Loucy (cell line): ENCODE measurements at regions not wholly inside any gene's neighbourhood (a gene's known extent, or its start where the extent isn't known, plus 50 kb on each side); places are given as distances from the start of the nearest gene placed in this dataset.

Experiments
- H2AFZ ChIP-seq: fragments of 200-600 bp; sonication (generic); 2 replicates; pipeline ENCODE4 v1.6.0; 2016; ENCODE audit warnings: antibody characterized with exemption, mild to moderate bottlenecking, low read length, moderate library complexity
- H3F3A ChIP-seq: fragments of 200-600 bp; 2 replicates; pipeline ENCODE4 v1.6.0; 2016; ENCODE audit warnings: antibody characterized with exemption, low read depth, mild to moderate bottlenecking
- H3K27me3 ChIP-seq: fragments of 200-600 bp; sonication (generic); 2 replicates; pipeline ENCODE4 v1.6.1; 2014; ENCODE audit warnings: low read length, mild to moderate bottlenecking; ENCODE audit not compliant: insufficient read depth, poor library complexity, severe bottlenecking
- H3K36me3 ChIP-seq: fragments of 200-600 bp; sonication (generic); 2 replicates; pipeline ENCODE4 v1.6.1; 2016; ENCODE audit warnings: low read length; ENCODE audit not compliant: insufficient read depth
- H3K4me1 ChIP-seq: fragments of 200-600 bp; sonication (generic); 2 replicates; pipeline ENCODE4 v1.5.1; 2014; ENCODE audit warnings: low read length, mild to moderate bottlenecking; ENCODE audit not compliant: insufficient read depth, poor library complexity, severe bottlenecking
- H3K4me2 ChIP-seq: fragments of 200-600 bp; sonication (generic); 2 replicates; pipeline ENCODE4 v1.6.0; 2014; ENCODE audit warnings: antibody characterized with exemption, low read length, low read depth, mild to moderate bottlenecking; ENCODE audit not compliant: poor library complexity, severe bottlenecking
- H3K4me3 ChIP-seq: fragments of 200-600 bp; sonication (generic); 2 replicates; pipeline ENCODE4 v1.5.1; 2014; ENCODE audit warnings: low read length, mild to moderate bottlenecking, mixed read lengths; ENCODE audit not compliant: poor library complexity, severe bottlenecking
- H3K79me2 ChIP-seq: fragments of 200-600 bp; sonication (generic); 2 replicates; pipeline ENCODE4 v1.6.1; 2014; ENCODE audit warnings: low read length; ENCODE audit not compliant: insufficient read depth
- H3K9ac ChIP-seq: fragments of 200-600 bp; sonication (generic); 2 replicates; pipeline ENCODE4 v1.6.0; 2014; ENCODE audit warnings: mild to moderate bottlenecking, low read depth, low read length, moderate library complexity; ENCODE audit not compliant: poor library complexity, severe bottlenecking
- H3K9me2 ChIP-seq: fragments of 200-600 bp; sonication (generic); replicated peaks from 2 replicates; pipeline ENCODE4 v1.6.1; 2016; ENCODE audit warnings: low read depth, low read length, mixed read lengths
- H3K9me3 ChIP-seq: fragments of 200-600 bp; sonication (generic); 2 replicates; pipeline ENCODE4 v1.6.1; 2014; ENCODE audit warnings: mild to moderate bottlenecking, antibody characterized with exemption, low read length, low read depth; ENCODE audit not compliant: insufficient read depth
- H4K20me1 ChIP-seq: fragments of 200-600 bp; sonication (generic); 2 replicates; pipeline ENCODE4 v1.6.0; 2014; ENCODE audit warnings: antibody characterized with exemption, low read length, mild to moderate bottlenecking; ENCODE audit not compliant: insufficient read depth, poor library complexity, severe bottlenecking
- EZH2phosphoT487 ChIP-seq: fragments of 200-600 bp; IDR thresholded peaks from 2 replicates; pipeline ENCODE4 v1.6.1; 2018; ENCODE audit warnings: antibody characterized with exemption, mild to moderate bottlenecking, moderate library complexity, borderline replicate concordance
- TF ChIP-seq, protein P1 (sequence below): fragments of 200-600 bp; sonication (generic); conservative IDR thresholded peaks from 2 replicates; pipeline ENCODE4 v1.5.1; 2014; ENCODE audit warnings: mild to moderate bottlenecking, antibody characterized with exemption, low read length

DNA sequence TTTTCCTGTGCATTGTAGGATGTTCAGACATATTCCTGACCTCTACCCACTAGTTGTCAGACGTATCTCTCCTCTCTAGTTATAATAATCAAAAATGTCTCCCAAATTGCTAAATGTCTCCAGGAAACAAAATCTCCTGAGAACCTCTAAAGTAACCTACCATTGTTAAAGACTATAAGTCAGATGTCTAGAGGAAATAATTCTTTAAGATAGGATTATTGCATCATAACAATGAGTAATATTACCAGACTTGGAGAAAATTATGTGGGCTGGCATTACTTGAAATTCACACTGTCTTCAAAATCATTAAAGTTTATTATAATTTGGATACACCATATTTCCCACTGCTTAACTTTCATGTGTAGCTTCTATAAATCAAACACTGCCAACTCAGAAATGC, 643.0 kb upstream of the ADGRL2 start:
- H3K9me3 ChIP-seq, result no peaks in the 10 kb centered on the region
- H3K9ac ChIP-seq, result no peak overlapping the region
- no peak for TF ChIP-seq EZH2phosphoT487
- TF ChIP-seq, protein P1, sequence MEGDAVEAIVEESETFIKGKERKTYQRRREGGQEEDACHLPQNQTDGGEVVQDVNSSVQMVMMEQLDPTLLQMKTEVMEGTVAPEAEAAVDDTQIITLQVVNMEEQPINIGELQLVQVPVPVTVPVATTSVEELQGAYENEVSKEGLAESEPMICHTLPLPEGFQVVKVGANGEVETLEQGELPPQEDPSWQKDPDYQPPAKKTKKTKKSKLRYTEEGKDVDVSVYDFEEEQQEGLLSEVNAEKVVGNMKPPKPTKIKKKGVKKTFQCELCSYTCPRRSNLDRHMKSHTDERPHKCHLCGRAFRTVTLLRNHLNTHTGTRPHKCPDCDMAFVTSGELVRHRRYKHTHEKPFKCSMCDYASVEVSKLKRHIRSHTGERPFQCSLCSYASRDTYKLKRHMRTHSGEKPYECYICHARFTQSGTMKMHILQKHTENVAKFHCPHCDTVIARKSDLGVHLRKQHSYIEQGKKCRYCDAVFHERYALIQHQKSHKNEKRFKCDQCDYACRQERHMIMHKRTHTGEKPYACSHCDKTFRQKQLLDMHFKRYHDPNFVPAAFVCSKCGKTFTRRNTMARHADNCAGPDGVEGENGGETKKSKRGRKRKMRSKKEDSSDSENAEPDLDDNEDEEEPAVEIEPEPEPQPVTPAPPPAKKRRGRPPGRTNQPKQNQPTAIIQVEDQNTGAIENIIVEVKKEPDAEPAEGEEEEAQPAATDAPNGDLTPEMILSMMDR, result no peak
- H4K20me1 ChIP-seq, result no peaks in the 10 kb centered on the region
- H3K36me3 ChIP-seq, result no peaks in the 10 kb centered on the region
- H3K79me2 ChIP-seq, result no peaks in the 10 kb centered on the region
- no peak overlapping the region for H3K4me2 ChIP-seq
- no peaks in the 10 kb centered on the region for H3K27me3 ChIP-seq
- H3K4me3 ChIP-seq, result no peak overlapping the region
- H2AFZ ChIP-seq, result no peak overlapping the region
- no peaks in the 10 kb centered on the region for H3K9me2 ChIP-seq
- no peaks in the 10 kb centered on the region for H3K4me1 ChIP-seq
- H3F3A ChIP-seq, result no peaks in the 10 kb centered on the region

GRCh38 chr1:81156887-81157286, 643.8 kb upstream of the ADGRL2 start:
- no peaks in the 10 kb centered on the region for H3F3A ChIP-seq
- no peaks in the 10 kb centered on the region for H3K36me3 ChIP-seq
- no peaks in the 10 kb centered on the region for H3K9me2 ChIP-seq
- no peaks in the 10 kb centered on the region for H3K79me2 ChIP-seq
- no peaks in the 10 kb centered on the region for H3K4me1 ChIP-seq
- no peak overlapping the region for H3K9ac ChIP-seq
- no peak overlapping the region for H2AFZ ChIP-seq
- no peaks in the 10 kb centered on the region for H3K27me3 ChIP-seq
- no peak overlapping the region for H3K4me2 ChIP-seq
- no peaks in the 10 kb centered on the region for H4K20me1 ChIP-seq
- no peak overlapping the region for H3K4me3 ChIP-seq
- TF ChIP-seq, protein P1, result no peak
- H3K9me3 ChIP-seq, result no peaks in the 10 kb centered on the region

DNA sequence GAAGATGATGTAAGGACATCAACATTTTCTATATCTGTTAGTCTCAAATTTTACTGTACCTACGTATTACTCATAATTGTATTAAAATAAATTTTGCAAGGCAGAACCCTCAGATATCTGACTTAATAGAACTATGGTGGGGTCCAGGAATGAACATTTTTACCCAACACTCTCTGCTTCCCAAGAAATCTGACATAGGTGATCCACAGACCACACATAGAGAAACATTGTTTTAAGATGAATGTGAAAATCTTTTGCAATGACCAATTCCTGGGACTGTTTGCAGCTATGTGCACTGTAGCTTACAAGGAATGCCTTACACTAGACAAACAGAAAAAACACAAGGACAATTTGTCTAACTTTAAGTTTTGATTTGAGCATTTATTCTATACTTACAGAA, 645.6 kb upstream of the ADGRL2 start:
- no peaks in the 10 kb centered on the region for H3K27me3 ChIP-seq
- no peaks in the 10 kb centered on the region for H3K36me3 ChIP-seq
- no peaks in the 10 kb centered on the region for H3K79me2 ChIP-seq
- H3K4me1 ChIP-seq, result no peaks in the 10 kb centered on the region
- no peak overlapping the region for H2AFZ ChIP-seq
- no peaks in the 10 kb centered on the region for H3K9me3 ChIP-seq
- no peak for TF ChIP-seq EZH2phosphoT487
- TF ChIP-seq, protein P1, result no peak
- H3K9me2 ChIP-seq, result no peaks in the 10 kb centered on the region
- no peak overlapping the region for H3K4me3 ChIP-seq
- no peaks in the 10 kb centered on the region for H3F3A ChIP-seq
- H3K4me2 ChIP-seq, result no peak overlapping the region
- no peak overlapping the region for H3K9ac ChIP-seq
- no peaks in the 10 kb centered on the region for H4K20me1 ChIP-seq
